GM12864 (cell line): ENCODE measurements at regions not wholly inside any gene's neighbourhood (a gene's known extent, or its start where the extent isn't known, plus 50 kb on each side); places are given as distances from the start of the nearest gene placed in this dataset.

Experiments used
- DNase-seq: peaks from one replicate; pipeline ENCODE4 v3.0.0-alpha.2; 2011; ENCODE audit warnings: low read depth
- H3K4me3 ChIP-seq: 2 replicates; pipeline ENCODE4 v1.5.1; 2011; ENCODE audit warnings: mild to moderate bottlenecking, low read depth, low read length, control low read depth
- TF ChIP-seq, protein P1 (sequence below): IDR thresholded peaks from 2 replicates; pipeline ENCODE4 v1.5.1; 2011; ENCODE audit warnings: low read depth, mild to moderate bottlenecking, moderate library complexity, low read length, control low read depth, inconsistent platforms; ENCODE audit errors: missing control alignments

DNA sequence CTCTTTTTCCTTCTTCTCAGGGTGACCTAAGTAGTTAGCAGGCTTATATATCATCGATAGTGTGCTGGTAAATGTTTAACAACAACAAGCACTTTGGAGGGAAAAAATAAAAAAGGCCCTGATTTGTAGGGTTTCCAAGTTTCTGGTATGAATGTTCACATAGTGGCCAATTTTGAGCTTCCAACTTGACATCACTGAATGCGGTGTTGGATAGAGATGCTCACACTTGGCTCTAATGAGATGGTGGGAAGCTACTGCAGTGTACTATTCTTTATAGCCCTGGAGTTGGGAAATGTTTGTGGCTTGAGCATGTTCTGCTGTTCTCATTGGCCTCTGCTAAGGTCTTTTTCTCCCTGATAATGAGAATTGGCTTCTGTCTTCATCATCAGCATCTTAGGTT lies 875.3 kb downstream of the PCDH7 start:
- TF ChIP-seq, protein P1, sequence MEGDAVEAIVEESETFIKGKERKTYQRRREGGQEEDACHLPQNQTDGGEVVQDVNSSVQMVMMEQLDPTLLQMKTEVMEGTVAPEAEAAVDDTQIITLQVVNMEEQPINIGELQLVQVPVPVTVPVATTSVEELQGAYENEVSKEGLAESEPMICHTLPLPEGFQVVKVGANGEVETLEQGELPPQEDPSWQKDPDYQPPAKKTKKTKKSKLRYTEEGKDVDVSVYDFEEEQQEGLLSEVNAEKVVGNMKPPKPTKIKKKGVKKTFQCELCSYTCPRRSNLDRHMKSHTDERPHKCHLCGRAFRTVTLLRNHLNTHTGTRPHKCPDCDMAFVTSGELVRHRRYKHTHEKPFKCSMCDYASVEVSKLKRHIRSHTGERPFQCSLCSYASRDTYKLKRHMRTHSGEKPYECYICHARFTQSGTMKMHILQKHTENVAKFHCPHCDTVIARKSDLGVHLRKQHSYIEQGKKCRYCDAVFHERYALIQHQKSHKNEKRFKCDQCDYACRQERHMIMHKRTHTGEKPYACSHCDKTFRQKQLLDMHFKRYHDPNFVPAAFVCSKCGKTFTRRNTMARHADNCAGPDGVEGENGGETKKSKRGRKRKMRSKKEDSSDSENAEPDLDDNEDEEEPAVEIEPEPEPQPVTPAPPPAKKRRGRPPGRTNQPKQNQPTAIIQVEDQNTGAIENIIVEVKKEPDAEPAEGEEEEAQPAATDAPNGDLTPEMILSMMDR, result no peak
- no peak for DNase-seq

GRCh38 chr4:31598639-31599038 lies 878.5 kb downstream of the PCDH7 start:
- DNase-seq, result no peak
- TF ChIP-seq, protein P1, result no peak
- H3K4me3 ChIP-seq, result no peak overlapping the region

More for the DNA sequence above, 875.3 kb downstream of the PCDH7 start:
- no peak overlapping the region for H3K4me3 ChIP-seq

DNA sequence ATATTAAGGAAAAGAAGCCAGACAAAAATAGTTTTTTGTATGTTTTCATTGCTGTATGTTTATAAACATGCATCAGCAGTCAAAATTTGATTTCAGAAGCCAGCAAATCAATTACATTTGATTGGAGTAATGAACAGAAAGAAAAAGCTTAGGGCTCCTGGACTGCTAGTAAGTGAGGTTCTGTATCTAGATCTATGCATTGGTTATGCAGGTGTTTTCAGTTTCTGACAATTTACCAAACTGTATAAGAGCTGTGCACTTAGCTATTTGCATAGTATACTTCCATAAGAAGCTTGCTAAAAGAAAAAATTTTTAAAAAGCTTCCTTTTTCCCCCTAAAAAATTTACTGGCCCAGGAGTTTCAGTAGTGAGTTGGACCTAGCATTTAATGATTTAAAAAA lies 881.6 kb downstream of the PCDH7 start:
- DNase-seq, result no peak
- TF ChIP-seq, protein P1, result no peak
- no peak overlapping the region for H3K4me3 ChIP-seq

DNA sequence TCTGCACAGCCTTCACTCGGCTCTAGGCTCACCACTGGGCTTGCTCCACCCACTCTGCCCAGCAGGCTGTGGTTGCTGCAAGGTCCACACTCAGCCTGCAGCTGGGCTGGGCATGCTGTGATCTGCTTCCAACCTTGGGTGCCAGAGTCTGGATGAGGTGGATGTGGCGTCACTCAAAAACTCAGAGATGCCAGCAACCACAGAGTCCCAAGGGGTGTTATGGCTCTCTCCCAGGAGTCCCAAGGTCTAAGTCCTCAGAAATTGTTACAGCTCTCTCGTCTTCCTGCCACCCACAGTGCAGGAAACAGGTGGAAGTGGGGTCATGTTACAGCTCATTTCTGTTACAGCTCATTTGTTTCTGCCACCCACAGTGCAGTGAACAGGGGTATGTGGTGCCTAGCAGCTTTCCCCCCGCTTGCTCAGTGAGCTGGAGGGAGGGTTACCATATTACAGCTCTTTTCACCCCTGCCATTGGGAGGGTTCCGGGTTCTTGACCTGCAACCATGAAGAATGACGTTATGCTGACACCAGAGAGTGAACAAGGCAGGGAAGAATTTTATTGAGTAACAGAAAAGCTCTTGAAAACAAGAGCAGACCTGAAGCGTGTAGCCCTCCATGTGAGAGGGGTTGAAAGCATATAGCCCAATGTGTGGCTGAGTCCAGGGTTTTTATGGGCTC lies 893.9 kb downstream of the PCDH7 start:
- TF ChIP-seq, protein P1, result no peak
- DNase-seq, result no peak
- no peak overlapping the region for H3K4me3 ChIP-seq

- no peak overlapping the region for H3K4me3 ChIP-seq
- TF ChIP-seq, protein P1, result no peak
- no peak for DNase-seq
Measured at GRCh38 chr4:31617667-31618066, 897.5 kb downstream of the PCDH7 start.

DNA sequence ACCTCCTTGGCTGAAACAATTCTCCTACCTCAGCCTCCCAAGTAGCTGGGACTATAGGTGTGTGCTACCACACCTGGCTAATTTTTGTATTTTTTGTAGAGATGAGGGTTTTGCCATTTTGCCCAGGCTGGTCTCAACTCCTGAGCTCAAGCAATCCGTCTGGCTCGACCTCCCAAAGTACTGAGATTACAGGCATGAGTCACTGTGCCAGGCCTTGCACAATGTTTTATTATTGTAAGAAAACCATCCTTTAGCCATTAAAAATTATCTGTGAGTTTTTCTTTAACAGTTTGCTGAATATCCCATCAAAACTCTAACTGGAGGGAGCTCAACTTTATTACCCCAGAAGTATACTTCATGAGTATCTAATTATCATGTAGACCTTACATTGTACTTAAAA lies 900.3 kb downstream of the PCDH7 start:
- TF ChIP-seq, protein P1, result no peak
- DNase-seq, result no peak
- H3K4me3 ChIP-seq, result no peak overlapping the region

- TF ChIP-seq, protein P1, result no peak
- no peak overlapping the region for H3K4me3 ChIP-seq
- no peak for DNase-seq
Measured at GRCh38 chr4:31645236-31645635, 925.1 kb downstream of the PCDH7 start.
